NCI-H2171 (cell line): ENCODE measurements at regions not wholly inside any gene's neighbourhood (a gene's known extent, or its start where the extent isn't known, plus 50 kb on each side); places are given as distances from the start of the nearest gene placed in this dataset.

Source experiments
- DNase-seq: peaks from one replicate; lab custom pipeline; 2025; lab: John Stamatoyannopoulos, UW

DNA sequence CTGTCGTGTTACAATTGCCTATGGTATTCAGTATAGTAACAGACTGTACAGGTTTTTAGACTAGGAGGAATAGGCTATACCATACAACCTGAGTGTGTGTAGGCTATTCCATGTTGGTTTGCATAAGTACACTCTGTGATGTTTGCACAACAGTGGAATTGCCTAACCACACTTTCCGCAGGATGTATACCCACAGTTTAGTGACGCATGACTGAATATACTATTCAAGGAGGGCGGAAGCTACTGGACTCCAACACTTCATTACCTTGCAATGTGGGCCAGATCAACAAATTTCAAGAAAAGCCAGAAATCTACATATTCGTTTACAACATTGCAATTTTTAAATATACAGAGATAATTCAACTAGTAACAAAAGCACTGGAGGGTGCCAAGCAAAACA lies 317.2 kb downstream of the PDGFC start:
- DNase-seq: no peak

DNA sequence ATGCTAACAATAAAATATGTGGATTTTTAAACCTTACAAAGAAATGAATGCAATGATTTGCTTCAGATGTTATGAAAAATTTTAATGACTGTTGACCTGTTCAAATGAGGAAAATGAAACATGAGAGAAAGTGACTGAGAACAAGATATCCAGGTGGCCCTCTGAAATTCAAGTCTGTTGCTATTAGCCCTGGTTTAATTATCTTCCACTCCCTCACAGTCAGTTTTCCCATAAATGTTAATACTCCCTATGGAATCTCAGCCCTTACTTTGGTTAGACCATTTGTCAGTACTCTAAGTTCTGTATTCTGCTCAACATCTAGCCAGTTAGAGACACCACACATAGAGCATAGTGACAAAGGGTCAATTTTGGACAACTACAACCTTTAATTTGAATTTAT lies 327.8 kb downstream of the PDGFC start:
- peak; percentile 6 for DNase-seq

DNA sequence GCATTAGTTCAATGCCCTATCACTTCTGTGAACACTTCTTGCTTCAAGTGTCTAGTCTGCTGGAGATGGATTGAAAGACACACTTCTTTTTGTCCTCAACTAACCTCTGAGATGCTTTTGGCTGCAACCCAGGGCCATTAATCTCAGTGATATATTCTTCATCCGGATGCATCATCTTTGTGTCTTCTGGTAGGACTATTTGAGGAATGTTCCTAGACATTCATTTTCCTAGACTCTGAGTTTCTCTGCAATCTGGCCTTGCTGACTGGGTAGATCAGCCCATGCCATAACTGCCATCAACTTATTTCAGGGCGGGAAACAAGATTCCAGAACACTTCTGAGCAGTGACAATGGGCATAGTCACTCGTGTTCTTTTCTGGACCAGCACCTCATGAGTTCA lies 329.4 kb downstream of the PDGFC start:
- no peak for DNase-seq

DNA sequence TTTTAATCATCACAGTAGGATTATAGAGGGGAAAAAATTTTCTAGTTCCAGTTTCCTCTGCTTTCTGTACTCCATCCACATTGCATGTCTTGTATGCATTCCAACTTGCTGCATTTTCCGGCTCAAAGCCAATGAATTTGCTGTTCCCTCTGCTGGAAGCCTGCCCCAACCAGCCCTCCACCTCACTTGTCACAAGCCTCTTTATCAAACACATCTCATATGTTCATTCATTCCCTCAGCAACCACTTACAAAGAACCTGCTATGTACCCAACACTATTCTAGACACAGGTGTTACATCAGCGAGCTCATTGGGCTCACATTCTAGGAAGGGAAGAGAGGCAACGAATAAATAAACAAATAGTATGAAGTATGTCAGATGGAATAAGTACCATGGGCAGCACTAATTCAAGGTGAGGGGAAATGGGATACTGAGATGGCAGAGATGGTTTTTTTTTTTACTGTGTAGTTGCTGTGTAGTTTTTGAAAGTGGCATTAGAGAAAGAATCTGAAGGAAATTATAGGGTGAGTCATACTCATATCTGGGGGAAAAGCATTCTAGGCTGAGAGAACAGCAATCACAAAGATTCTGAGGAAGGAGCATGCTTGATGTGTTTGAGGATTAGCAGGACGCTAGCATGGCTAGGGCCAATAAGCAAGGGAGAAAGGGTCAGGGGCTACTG lies 332.5 kb downstream of the PDGFC start:
- no peak for DNase-seq

DNA sequence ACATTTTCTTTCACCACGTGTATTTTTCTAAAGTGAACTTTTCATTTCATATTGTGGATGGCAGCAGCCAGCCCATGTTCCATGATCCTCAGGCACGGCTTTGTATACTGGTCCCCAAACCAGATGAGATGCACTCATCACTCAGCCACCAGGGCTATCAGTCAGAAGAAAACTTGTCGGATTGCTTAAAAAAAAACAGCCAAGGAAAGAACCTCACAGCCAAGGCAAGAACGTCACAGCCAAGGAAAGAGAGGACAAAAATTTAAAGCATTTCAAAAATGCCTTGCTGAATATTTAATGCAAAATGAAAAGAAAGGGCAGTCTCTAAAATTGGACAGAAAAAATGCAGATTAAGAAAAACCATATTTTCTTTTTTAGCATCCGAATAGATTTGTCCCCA lies 333.3 kb downstream of the PDGFC start:
- no peak for DNase-seq

DNA sequence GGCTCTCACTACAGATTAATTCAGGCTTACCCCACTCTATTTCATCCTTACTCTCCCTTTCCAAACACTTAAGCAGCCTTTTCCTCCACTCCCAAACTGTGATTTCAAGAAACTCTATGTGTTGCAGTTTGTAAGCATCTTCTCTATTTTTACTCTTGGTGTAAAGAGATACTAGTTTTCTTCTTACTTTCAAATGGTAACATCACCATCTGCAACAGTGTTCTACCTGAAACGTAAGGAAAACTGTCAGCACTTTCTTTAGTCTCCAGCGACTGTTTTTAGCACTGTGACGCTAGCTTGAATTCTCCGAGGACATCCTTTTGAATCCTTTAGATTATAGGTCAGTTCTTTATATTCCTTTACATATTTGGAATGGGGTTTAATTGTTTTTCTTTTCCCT lies 335.2 kb downstream of the PDGFC start:
- no peak for DNase-seq

DNA sequence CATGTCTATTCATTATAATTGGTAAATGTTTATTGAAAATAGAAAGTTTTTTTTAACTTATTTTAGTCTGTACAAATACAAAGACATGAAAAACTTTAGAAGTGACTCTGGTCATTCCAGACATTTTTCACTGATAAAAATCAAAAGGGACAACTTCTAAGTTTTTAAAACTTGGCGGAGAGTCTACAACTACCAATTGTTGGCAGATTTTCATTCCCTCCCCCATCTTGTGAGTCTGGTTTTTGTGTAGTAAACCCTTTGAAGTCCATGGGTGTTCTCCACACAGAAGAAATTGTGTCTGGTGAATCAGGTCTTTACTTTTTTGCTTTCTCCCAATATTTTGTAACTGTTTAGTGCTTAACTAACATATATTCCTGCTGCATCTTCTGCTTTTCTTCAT lies 336.5 kb downstream of the PDGFC start:
- DNase-seq: no peak

DNA sequence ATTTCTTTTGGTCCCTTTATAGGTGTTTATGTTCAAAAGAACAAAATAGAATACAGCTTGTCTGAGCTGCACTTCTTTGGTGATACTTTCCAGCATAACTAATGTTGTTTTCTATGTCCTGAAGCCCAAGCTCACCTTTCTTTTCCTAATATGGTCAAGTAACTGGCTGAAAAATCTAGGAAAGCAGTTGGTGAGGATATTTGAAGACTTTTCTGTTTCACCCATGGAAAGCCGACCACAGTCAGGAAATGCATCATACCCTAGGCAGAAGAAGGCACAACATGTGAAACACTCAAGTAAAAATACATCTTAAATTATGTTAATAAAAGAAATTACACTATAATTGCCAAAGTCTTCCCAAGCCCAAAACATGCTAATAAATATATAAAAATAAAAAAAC lies 337.0 kb downstream of the PDGFC start:
- no peak for DNase-seq

DNA sequence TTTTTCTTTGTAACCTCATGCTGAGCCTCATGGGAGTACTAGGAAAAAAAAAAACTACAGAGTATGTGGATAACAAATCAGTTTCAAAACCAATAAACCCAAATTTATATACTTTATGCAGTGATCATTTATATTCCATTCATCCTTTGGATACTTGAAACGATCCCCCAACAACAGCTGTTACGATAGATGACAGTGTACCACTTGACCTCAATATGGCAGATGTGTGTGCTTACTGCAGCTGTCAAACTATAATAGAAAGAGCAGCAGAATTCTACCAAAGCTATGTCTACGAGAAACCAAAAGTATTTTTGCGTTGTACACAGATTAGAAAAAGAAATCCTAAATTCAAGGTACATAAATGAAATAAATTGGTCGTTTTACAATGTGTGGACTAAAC lies 337.8 kb downstream of the PDGFC start:
- DNase-seq: peak; percentile 34

DNA sequence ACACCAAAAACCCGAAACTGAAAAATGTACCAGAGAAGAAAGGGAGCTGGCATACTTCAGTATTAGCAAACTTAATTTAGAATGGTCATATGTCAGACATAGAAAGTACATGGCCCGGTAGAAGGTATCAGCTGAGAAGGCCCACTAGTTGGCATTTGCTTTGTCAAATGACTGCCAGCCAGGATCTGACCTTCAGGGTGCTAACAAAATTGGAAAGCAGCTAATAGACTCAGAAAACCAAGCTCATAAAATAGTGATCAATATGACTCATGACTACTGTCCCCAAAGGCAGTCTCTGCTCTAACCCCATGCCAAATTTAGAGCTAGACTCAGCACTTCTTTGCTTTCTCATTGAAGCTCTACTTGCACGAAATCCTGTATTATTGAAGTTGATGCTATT lies 342.7 kb downstream of the PDGFC start:
- DNase-seq: no peak

DNA sequence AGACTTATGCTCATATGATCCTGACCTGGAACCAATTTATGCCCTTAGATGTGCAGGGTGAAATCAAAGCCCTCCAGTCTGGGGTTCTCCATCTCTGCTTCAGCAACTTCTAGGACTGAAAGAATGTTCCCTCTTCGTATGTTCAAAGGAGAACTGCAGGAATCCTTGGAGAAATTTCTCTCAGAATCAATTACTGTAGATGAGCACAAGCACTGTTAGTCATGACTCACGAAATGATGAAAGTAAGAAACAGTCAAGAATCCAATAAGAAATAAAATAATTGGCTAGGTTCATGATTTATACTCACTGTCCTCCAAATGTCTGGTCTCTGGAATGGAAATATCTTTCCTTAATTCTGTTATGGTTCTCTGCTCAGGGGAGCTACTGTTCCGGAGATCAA lies 348.2 kb downstream of the PDGFC start:
- DNase-seq: no peak

DNA sequence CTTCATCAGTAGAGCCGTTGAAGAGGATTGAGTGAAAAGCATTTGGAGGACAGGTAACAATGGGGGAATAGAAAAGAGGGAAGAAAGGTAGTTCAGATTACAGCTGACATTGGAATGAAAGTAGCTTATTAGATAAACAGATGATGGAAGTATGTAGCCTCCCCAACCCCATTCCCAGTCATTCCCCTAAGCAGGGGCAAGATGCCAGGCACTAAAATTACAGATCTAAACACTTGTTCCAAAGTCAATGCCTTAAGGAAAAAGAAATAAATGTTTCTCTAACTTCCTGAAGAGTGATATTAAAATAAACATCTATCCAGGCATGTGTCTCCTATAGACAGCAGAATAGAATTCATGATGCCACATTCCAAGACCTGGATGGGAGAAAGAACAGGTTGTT lies 350.8 kb downstream of the PDGFC start:
- DNase-seq: no peak

DNA sequence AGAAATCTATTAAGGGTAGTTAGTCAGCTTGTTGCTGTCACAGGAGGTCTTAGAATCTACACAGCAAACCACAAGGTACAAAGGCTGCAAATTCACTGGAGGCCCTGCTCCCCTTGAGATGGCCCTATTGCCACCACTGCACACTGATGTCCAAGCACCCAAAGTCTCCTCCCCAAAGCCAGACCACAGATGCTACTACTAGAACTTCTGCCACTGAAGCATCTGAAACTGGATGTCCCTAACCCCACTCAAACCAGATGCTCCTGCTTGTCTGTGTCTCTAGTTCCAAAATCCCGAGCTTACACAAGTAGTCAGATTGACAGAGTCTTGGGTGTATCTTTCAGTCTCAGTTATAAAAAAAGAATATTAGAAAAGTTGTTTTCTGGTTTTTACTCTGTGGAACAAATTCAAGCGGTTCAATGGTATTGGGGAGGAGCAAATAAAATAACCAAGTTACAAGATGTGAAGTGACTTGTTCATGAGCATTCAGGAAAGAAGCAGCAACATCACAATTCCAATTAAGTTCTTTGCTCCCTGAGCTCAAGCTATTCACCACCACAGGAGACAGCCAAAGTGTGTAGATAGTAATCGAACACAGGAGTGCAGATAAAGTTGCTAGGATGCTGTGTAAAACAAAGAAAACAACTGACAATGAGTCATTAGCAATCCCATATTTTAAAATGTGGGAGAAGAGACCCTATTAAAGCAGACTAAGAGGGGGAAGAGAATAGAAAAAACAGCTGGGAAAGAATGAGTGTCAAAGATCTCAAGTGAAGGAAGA lies 352.3 kb downstream of the PDGFC start:
- DNase-seq: no peak

DNA sequence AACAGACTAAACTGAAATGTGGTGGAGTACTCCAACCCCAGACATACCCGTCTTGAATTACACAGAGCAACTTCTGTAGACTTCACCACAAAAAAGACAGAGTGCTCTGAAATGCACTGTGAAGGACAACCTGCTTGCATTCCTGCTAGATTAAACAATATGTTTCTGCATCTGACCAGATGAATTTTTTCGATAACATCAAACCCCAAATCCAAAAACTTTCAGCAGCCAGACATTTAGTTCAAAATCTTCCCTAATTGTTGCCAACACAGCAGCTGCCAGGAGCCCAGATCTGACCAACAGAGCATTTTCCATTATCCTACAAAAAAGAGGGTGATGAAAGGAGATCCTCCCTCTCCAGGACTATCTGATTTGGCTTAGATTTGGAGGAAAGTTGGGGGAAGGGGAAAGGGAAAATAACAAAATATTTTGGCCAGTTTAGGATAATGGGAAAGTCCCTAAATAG lies 356.5 kb downstream of the PDGFC start:
- DNase-seq: no peak

DNA sequence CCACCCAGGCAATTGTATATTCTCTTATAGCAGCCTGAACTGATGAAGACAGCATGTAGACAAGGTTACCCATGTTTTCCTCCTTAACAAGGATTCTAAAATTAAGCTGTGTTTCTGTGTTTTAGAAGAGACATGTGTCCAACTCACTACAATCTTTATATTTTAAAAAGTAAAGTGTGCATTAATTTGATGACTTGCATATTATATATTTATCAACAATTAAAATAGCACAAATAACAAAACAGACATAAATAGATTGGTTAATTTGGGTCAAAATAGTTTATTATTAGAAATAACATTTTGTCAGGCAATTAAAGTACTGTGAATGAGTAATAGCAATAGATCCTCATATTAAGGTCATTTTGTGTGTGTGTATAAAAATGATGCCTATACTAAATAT lies 357.1 kb downstream of the PDGFC start:
- DNase-seq: no peak

DNA sequence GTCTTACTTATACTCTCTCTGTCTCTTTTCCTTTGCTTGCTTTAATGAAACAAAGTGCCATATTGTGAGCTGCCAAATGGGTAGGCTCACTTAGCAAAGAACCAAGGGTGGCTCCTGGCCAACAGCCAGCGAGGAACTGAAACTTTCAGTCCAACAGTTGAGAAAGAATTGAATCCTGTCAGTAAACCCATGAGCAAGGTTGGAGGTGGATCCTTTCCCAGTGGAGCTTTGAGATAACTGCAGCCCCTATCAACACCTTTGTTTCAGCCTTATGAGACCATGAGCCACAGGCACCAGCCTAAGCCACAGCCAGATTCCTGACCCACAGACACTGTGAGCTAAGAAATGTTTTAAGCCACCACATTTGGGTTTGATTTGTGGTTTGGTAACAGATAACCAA lies 362.2 kb downstream of the PDGFC start:
- no peak for DNase-seq

DNA sequence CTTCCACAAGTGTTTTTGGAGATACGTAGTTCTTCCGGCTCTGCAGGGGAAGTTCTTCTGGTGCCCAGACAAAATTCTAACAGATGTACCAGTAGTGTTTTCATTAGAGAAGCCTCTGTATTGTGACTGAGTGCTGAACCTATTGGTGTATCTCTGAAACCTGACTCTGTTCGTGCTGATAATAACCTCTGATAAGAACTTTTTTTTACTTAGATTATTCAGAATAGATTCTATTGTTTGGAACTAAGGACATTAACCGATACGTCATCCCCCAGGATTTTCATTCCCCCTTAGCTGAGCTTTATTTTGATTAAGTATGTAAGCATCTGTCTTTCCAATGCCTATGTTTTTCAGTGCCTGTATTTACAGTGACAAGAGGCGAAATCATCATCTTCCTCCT lies 362.9 kb downstream of the PDGFC start:
- DNase-seq: no peak

DNA sequence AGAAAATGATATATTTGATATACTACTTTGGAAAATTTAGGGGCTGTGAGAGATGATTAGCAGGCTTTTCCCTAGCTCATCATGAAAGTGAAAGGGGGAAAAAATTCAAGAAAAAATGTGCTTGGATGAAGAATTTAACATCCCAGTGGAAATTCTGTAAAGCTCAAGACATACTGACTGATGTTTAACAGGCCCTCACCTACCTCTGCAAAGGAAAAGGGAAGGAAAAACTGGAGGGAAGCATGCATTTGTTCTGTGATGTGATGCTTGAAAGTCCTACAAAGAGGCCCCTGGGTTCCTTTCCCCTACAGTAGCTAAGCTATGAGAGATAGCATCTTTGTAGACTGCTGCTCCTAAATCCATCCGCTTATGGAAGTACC lies 364.1 kb downstream of the PDGFC start:
- no peak for DNase-seq

DNA sequence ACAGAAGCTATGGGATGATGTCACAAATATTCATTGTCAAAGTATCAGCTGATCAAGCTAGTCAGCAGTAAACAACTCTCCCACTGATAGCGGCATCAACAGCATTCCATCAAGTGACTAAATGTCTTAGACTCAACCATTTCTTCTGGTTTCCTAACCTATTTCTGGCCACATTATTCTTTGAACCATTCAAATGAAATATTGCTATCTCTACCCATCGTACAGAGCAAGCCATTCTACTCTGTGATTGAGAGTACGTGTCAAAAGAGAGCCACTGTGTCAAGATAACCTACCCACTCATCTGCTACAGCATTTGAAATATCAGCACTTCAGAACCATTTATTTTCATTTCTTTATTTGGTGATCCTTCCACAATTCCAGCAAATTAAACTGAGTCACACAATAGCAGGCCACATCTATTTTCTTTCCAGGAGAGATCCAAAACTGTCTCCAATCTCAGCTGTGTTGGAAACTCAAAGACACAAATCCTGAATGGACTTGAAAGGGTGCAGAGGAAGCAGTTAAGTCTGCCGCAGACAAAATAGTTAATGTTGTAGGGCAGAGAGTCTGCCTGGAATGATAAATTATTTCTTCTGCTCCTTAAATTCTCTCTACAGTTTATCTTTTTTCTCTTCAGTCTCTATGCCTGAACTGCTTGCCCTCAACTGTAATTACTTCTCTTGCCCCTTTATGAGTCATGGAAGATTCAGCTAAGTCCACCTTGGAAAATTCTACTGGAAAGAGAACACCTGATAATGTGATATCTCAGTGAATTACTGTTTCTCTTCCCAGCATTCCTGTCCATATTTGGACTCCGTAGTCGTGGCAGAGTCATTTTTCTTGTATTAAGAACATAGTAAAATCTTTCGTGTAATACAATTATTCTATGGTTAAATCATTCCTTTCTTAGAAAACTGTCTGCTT lies 364.8 kb downstream of the PDGFC start:
- DNase-seq: no peak

DNA sequence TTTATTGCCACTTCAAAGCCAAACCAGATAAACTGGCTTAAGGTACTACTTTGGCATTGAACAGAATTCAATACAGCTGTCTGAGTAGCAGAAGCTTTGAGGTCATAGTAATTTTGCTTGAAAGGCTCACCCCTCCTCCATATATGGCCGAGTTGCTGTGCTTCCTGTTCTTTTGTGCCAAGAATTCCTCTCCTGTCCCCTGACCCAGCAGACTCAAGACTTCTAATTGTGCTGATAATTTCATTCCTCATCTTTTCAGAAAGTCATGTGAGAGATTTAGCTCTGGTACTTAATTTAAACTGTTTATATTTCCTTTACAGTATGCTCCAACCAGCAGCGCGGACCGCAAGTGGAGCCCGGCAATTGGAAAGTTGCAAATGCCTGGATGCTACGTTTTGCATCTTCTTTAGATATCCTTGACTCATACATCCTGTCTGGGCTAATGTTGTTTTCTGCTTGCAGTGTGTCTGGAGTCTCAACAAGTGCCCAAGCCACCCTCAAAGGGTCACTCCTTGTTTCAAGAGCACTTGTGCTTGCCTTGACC lies 373.4 kb downstream of the PDGFC start:
- no peak for DNase-seq

DNA sequence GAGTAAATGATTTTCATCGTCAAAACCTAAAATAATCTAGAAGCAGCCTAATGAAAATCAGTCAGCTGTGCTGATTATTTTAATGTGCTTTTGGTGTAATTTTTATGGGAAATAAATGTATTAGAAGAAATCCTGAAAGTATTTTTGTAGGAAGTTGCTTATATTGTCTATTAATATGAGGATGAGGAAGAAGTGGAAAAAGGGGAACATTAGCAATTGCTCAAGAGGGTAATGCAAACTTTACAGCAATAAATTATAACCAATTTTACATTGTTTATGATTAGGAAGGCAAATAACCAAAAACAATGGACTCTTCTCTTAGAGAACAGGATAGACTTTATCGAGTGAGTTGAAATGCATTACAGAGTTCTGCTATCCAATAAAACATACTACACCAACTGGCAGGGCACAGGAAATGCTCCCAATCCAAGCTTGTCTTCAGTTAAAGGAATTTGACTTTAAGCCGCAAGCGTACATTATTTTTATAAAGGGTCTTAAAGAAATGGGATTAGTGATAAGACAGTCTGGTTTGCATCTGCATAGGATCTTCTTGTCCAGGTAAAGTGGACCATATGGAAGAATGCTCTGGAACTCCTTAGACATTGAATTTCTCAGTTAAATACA lies 374.8 kb downstream of the PDGFC start:
- no peak for DNase-seq

DNA sequence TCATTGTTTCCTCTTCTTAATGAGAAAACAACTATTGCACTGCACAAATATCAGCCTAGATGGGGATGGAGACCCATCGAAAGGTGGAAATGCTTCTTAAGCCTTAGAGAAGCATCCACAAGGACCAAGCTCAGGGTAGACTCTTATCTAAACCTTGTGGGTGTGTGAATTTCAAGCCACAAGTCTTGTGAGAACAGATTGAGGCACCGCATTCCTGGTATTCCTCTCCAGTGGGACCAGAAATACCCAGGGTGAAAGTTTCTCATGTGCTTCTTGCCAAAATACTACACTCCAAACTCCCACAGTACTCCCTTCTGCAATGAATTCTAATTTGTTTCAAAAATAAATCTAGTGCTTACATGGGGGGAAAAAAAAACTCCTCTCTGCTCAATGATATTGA lies 375.6 kb downstream of the PDGFC start:
- no peak for DNase-seq
